ENCODE measurements at regions not wholly inside any gene's neighbourhood (a gene's known extent, or its start where the extent isn't known, plus 50 kb on each side); places are given as distances from the start of the nearest gene placed in this dataset.

DNA sequence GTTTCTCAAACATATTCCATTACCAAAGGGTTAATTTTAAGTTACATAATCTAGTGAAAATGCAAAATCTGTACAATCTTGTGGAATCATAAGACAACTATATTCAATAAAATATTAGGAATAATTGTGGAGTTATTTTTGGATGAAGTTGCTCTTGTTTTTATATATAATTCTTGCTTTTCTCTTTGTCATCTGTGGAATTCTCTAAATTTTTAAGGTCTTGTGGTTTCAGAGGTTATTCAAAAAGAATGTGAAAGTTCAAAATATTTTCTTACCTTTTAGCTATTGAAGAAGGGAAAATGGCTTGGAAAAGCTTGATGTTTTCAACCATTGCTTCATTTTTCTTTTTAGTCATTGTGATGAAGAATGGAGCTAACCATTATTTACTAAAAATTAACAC lies 552.1 kb downstream of the TFEC start:
- in situ Hi-C loops (cut with HindIII; ENCODE audit: low sequenced_read_pairs) = no loop called here

DNA sequence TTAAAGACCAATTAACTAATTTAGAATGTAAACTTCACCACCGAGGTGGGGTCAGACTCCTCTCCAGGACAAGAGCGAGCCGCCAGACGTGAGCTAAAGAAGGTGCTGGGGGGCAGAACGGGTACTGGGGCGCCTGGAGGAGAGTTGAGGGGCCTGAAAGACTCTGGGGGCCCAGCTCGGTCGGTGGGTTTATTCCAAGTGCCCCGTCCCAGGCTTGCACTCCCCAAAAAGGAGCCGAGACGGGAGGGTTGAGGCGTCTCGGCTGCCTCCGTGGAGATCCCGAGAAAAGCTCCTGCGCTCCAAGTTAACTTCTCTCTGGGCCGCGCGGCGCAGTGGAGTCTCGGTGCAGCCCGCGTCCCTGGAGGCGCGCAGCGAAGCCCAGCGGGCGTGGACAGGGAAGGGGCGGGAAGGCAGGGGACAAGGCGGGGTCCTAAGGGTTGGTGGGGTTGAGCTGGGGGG lies 553.3 kb downstream of the TFEC start:
- in situ Hi-C loops (cut with HindIII; ENCODE audit: low sequenced_read_pairs) = no loop called here

- in situ Hi-C loops (cut with HindIII; ENCODE audit: low sequenced_read_pairs) = no loop called here
Measured at GRCh38 chr7:115476671-115477181, 553.8 kb downstream of the TFEC start.

- in situ Hi-C loops (cut with HindIII; ENCODE audit: low sequenced_read_pairs) = no loop called here
Measured at GRCh38 chr7:115475761-115476385, 554.0 kb downstream of the MDFIC start.

GRCh38 chr7:115475206-115475605 lies 553.3 kb downstream of the MDFIC start:
- in situ Hi-C loops (cut with HindIII; ENCODE audit: low sequenced_read_pairs) = no loop called here

GRCh38 chr7:115474137-115474536 lies 552.2 kb downstream of the MDFIC start:
- in situ Hi-C loops (cut with HindIII; ENCODE audit: low sequenced_read_pairs) = no loop called here

- in situ Hi-C loops (cut with HindIII; ENCODE audit: low sequenced_read_pairs) = no loop called here
Measured at GRCh38 chr7:115471891-115472290, 550.0 kb downstream of the MDFIC start.

- in situ Hi-C loops (cut with HindIII; ENCODE audit: low sequenced_read_pairs) = no loop called here
Measured at GRCh38 chr7:115462301-115463015, 540.6 kb downstream of the MDFIC start.

GRCh38 chr7:115449689-115450088 lies 527.8 kb downstream of the MDFIC start:
- in situ Hi-C loops (cut with HindIII; ENCODE audit: low sequenced_read_pairs) = no loop called here

DNA sequence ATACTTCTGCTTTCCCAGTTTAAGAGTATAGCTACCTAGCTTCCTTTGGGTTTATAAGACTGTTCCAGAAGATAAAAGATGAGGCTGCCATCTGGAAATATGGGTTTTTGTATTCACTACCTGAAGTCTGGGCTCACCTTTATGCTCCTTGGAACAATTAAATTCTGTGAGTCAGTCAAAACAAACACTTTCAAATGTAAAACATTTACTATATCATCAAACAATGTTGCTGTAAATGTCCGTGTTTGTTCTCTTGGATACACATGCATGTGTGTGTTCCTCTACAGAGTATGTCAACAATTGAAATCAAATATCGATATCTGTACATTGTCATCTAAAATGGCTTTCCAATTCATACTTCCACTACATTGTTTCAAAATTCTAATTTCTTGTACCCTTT lies 525.6 kb downstream of the MDFIC start:
- in situ Hi-C loops (cut with HindIII; ENCODE audit: low sequenced_read_pairs) = no loop called here

- in situ Hi-C loops (cut with HindIII; ENCODE audit: low sequenced_read_pairs) = no loop called here
Measured at GRCh38 chr7:115441033-115441432, 519.1 kb downstream of the MDFIC start.

DNA sequence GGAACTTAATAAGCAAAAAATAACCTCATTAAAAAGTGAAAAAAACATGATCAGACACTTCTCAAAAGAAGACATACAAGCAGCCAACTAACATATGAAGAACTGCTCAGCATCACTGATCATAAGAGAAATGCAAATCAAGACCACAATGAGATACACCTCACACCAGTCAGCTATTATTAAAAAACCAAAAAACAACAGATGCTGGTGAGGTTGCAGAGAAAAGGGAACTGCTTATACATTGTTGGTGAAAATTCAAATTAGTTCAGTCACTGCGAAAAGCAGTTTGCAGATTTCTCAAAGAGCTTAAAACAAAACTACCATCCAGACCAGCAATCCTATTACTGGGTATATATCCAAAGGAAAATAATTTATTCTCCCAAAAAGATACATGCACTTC lies 513.3 kb downstream of the MDFIC start:
- in situ Hi-C loops (cut with HindIII; ENCODE audit: low sequenced_read_pairs) = no loop called here

DNA sequence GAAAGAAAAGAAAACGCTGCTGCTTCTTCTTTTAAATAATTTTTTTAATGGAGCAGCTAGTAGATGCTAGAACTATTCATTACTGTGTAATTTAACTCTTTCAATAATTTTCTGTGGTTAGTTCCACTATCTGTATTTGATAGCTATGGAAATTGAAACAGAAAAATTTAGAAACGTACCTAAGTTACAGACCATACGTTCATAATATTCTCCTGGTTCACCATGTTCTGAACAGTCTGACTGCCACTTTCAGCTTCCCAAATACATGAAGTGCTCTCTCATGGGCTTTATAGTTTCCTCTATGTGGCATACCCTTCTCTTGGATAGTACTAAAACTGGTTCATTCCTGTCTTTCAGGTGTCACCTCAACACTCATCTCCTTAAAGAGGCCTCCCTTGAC lies 508.0 kb downstream of the MDFIC start:
- in situ Hi-C loops (cut with HindIII; ENCODE audit: low sequenced_read_pairs) = no loop called here

DNA sequence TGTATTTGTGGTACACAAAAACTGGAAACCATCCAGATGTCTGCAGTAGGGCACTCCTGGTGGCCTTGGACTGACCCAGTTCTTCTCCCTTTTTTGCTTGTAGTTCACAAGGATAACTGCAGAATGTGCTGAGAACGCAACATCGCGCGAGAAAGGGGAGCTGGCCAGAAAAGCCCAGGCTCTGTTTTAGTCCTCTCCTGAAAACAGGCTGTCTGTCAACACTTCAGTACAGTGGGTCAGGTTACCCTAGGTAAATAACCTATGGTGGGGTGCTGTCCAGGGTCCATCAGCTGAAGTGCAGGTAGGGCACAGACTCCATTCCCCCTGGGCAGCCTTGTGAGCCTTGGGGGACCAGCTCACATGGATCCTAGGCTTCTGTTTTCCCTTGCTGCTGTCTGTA lies 495.8 kb downstream of the MDFIC start:
- in situ Hi-C loops (cut with HindIII; ENCODE audit: low sequenced_read_pairs) = no loop called here

GRCh38 chr7:115410972-115411686 lies 489.2 kb downstream of the MDFIC start:
- in situ Hi-C loops (cut with HindIII; ENCODE audit: low sequenced_read_pairs) = no loop called here

- in situ Hi-C loops (cut with HindIII; ENCODE audit: low sequenced_read_pairs) = no loop called here
Measured at GRCh38 chr7:115410434-115410820, 488.5 kb downstream of the MDFIC start.

DNA sequence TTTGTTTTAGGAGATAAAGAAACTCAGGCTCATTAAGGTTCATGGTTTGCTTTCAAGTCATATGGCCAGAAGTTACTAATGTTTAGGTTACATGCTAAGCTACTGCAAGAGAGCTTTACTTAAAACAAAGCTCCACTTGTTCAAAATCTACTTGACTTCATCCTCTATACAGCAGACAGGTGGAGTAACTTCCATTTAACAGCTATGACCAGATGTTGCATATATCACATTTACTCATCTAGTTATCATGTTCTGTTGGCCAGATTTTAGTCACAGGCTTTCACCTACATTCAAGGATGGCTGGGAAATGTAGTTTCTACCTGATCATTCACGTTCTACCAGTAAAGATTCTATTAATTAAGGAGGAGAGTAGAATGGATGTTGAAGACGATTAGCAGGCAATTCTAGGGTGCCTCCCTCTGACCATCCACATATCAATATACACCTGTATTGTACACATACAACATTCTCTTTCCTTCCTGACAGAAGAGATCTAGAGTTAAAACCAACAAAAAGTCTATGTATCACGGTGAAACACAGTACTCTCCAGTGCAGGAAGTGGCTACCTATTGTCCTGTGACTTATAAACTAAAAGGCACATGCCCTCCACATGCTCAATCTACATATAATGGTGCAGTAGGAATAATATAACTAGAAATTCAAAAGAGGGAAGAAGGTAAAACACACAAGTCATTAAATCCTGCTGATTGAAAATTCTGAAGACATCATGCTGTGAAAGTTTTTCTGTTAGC lies 488.0 kb downstream of the MDFIC start:
- in situ Hi-C loops (cut with HindIII; ENCODE audit: low sequenced_read_pairs) = no loop called here

- in situ Hi-C loops (cut with HindIII; ENCODE audit: low sequenced_read_pairs) = no loop called here
Measured at GRCh38 chr7:115406219-115406618, 484.3 kb downstream of the MDFIC start.

DNA sequence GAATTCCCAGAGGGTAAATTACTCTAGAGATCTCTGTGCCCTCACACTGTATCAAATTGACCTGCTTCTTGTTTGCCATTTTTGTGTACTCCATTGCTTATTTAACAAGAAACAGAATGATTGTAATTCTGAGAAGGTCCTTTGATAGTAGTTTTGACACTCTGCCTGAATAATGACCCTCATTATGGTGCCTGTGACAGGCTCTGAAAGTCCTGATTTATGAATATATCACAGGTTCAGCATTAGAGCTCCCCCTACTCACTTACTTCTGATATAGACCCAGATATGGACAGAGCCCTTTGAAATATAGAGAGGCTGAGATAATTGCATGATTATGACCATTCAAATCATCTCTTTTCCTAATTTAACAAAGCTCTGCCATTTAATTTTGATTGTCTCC lies 465.2 kb downstream of the MDFIC start:
- in situ Hi-C loops (cut with HindIII; ENCODE audit: low sequenced_read_pairs) = no loop called here

DNA sequence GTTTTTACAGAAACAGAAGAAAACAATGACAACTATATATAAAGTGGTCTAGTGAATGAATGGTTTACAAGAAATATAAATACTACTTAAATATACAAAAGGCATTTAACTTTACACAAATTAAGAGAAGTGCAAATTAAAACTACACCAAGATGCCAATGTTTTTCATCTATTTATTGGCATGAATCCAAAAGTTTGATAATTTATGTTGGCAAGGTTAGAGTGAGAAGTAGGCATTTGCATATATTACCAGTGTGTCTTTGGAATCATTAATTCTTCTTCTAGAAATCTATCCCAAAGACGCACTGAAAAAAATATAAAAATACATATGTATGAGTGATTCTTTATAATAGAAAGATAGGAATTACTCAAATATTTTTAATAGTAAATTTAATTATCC lies 457.4 kb downstream of the MDFIC start:
- in situ Hi-C loops (cut with HindIII; ENCODE audit: low sequenced_read_pairs) = no loop called here

- in situ Hi-C loops (cut with HindIII; ENCODE audit: low sequenced_read_pairs) = no loop called here
Measured at GRCh38 chr7:115368998-115369397, 447.1 kb downstream of the MDFIC start.

Data from DLD1 (cell line).